Mesendoderm (in vitro differentiated cells): ENCODE measurements at regions not wholly inside any gene's neighbourhood (a gene's known extent, or its start where the extent isn't known, plus 50 kb on each side); places are given as distances from the start of the nearest gene placed in this dataset.

Source experiments
- DNase-seq: peaks from one replicate; pipeline ENCODE4 v3.0.0; 2013
- H2AK5ac ChIP-seq: 2 replicates; pipeline ENCODE4 v1.6.1; 2013; ENCODE audit warnings: low read length, inconsistent platforms
- H2BK120ac ChIP-seq: 2 replicates; pipeline ENCODE4 v1.6.1; 2013; ENCODE audit warnings: low read depth, mild to moderate bottlenecking, low read length, moderate library complexity, mixed read lengths
- H2BK15ac ChIP-seq: replicated peaks from 2 replicates; pipeline ENCODE4 v1.6.1; 2013; ENCODE audit warnings: low read depth, mild to moderate bottlenecking, moderate library complexity
- H2BK5ac ChIP-seq: 2 replicates; pipeline ENCODE4 v1.6.1; 2013; ENCODE audit warnings: low read length, inconsistent platforms
- H3K18ac ChIP-seq: 2 replicates; pipeline ENCODE4 v1.6.1; 2013; ENCODE audit warnings: mild to moderate bottlenecking, low read length, mixed read lengths
- H3K23ac ChIP-seq: one replicate; pipeline ENCODE4 v1.6.1; 2013; ENCODE audit warnings: low read length
- H3K27ac ChIP-seq: 2 replicates; pipeline ENCODE4 v1.5.1; 2013; ENCODE audit warnings: low read depth, mild to moderate bottlenecking, inconsistent platforms, low read length, moderate library complexity
- H3K27me3 ChIP-seq: 2 replicates; pipeline ENCODE4 v1.6.1; 2013; ENCODE audit warnings: low read length, control low read depth, mild to moderate bottlenecking, inconsistent platforms; ENCODE audit not compliant: insufficient read depth, poor library complexity
- H3K36me3 ChIP-seq: 2 replicates; pipeline ENCODE4 v1.6.1; 2013; ENCODE audit warnings: low read length, inconsistent platforms; ENCODE audit not compliant: control insufficient read depth, insufficient read depth
- H3K4ac ChIP-seq: one replicate; pipeline ENCODE4 v1.6.1; 2013; ENCODE audit warnings: low read depth, mild to moderate bottlenecking, low read length, moderate library complexity
- H3K4me1 ChIP-seq: 2 replicates; pipeline ENCODE4 v1.6.1; 2013; ENCODE audit warnings: low read depth, low read length, inconsistent platforms; ENCODE audit not compliant: control insufficient read depth
- H3K4me2 ChIP-seq: 2 replicates; pipeline ENCODE4 v1.6.1; 2013; ENCODE audit warnings: low read length
- H3K4me3 ChIP-seq: 2 replicates; pipeline ENCODE4 v1.5.1; 2013; ENCODE audit warnings: mild to moderate bottlenecking, low read length
- H3K56ac ChIP-seq: one replicate; pipeline ENCODE4 v1.6.1; 2013; ENCODE audit warnings: low read length
- H3K79me1 ChIP-seq: 2 replicates; pipeline ENCODE4 v1.6.1; 2013; ENCODE audit warnings: low read length, inconsistent platforms
- H3K79me2 ChIP-seq: 2 replicates; pipeline ENCODE4 v1.6.1; 2013; ENCODE audit warnings: mild to moderate bottlenecking, low read length; ENCODE audit not compliant: control insufficient read depth, insufficient read depth
- H3K9ac ChIP-seq: 2 replicates; pipeline ENCODE4 v1.6.1; 2013; ENCODE audit warnings: low read length, inconsistent platforms
- H4K5ac ChIP-seq: one replicate; pipeline ENCODE4 v1.6.1; 2013; ENCODE audit warnings: low read length
- H4K8ac ChIP-seq: one replicate; pipeline ENCODE4 v1.6.1; 2013; ENCODE audit warnings: low read depth, mild to moderate bottlenecking, control low read depth, low read length, moderate library complexity
- WGBS: extraction: QIAGEN DNeasy Blood & Tissue Kit; methylation state at CpG from one replicate; pipeline ENCODE4 v1.1.7; 2013; ENCODE audit warnings: low lambda C conversion rate, missing lambda C conversion rate; ENCODE audit not compliant: insufficient coverage; ENCODE audit errors: extremely low coverage; 5-methylcytosine and 5-hydroxymethylcytosine counted together

DNA sequence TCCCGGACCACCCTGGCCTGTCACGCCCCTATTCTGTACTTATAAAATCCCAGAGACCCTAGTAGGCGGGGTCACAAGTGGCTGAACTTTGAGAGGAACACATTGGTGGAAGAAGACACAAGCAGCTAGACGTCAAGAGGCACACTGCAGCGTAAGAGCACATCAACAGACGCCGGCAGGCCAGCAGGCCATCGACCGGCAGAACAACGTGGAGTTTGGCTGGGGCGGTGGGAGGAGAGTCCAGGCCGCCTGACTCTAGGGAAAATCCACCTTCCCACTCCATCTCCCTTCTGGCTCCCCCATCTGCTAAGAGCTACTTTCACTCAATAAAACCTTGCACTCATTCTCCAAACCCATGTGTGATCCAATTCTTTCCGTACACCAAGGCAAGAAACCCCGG is 601.8 kb upstream of the CDH2 start:
- no peaks in the 10 kb centered on the region for H3K79me2 ChIP-seq
- H3K36me3 ChIP-seq, result no peaks in the 10 kb centered on the region
- DNase-seq, result no peak
- no peak overlapping the region for H3K18ac ChIP-seq
- peak overlapping the region; percentile 25 for H3K56ac ChIP-seq
- no peak overlapping the region for H2BK120ac ChIP-seq
- no peak overlapping the region for H3K9ac ChIP-seq
- H4K5ac ChIP-seq, result no peak overlapping the region
- no peak overlapping the region for H2BK5ac ChIP-seq
- H3K4me2 ChIP-seq, result no peak overlapping the region
- H3K27ac ChIP-seq, result no peak overlapping the region
- no peaks in the 10 kb centered on the region for H3K27me3 ChIP-seq
- H4K8ac ChIP-seq, result no peak overlapping the region
- no peaks in the 10 kb centered on the region for H3K79me1 ChIP-seq
- H3K23ac ChIP-seq, result no peak overlapping the region
- H3K4me1 ChIP-seq, result no peaks in the 10 kb centered on the region
- no peak overlapping the region for H2BK15ac ChIP-seq
- H2AK5ac ChIP-seq, result no peak overlapping the region
- no CpG with 5 or more reads among the region's 14 CpGs for WGBS
- H3K4me3 ChIP-seq, result no peak overlapping the region
- H3K4ac ChIP-seq, result no peak overlapping the region

DNA sequence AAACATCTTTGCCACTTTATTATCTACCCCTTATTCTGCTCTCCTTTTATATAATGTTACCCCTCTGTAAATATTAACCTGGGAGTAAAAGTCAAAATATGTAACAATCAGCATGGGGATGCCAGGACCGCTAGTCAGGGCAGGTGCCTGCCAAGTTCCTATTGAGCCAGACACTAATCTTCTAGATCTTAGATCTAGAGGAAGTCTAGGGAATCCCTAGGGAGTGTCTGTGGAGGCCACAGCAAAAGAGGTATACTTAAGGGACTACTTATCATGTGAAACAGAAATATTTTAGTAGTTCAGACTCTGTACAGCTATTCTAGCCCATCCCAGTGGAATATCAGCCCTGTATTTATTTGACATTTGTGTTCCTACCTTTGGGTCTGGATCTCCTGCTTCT is 600.8 kb upstream of the CDH2 start:
- Histone ChIP-seq H3K9ac (no peak overlapping the region), H3K79me2 (no peaks in the 10 kb centered on the region), H2BK5ac (no peak overlapping the region), H3K4me3 (no peak overlapping the region), H3K23ac (no peak overlapping the region), H3K27ac (no peak overlapping the region), H4K8ac (no peak overlapping the region), H4K5ac (no peak overlapping the region), H2AK5ac (no peak overlapping the region), H3K79me1 (no peaks in the 10 kb centered on the region), H3K4me2 (no peak overlapping the region), H3K18ac (no peak overlapping the region), H3K36me3 (no peaks in the 10 kb centered on the region), H2BK120ac (no peak overlapping the region), H3K56ac (no peak overlapping the region), H3K4me1 (no peaks in the 10 kb centered on the region), H3K27me3 (no peaks in the 10 kb centered on the region), H2BK15ac (no peak overlapping the region), H3K4ac (no peak overlapping the region)
- DNase-seq, result no peak
- WGBS, result no CpG with 5 or more reads among the region's 1 CpG

DNA sequence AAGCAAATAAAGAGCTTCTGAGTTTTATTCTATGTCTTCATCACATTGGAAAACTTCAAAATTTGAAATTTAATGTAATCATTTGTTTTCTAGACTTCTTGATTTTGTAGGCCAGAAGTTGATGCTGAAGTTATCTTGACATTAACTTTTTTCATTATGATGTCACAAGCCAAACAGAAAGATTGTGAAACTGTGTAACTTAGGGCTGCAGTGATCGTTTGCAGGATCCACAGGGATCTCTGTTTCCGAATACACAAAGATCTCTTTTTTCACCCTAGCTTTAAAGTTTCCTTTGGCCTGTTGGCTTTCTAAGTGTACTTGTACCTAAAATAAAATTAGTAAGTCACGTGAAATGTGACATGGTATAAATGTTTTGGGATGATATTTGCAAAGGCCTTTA is 594.9 kb upstream of the CDH2 start:
- no peak overlapping the region for H3K27ac ChIP-seq
- no peaks in the 10 kb centered on the region for H3K27me3 ChIP-seq
- no peaks in the 10 kb centered on the region for H3K4me1 ChIP-seq
- no peak overlapping the region for H2AK5ac ChIP-seq
- WGBS, result no CpG with 5 or more reads among the region's 3 CpGs
- no peak overlapping the region for H3K18ac ChIP-seq
- no peak overlapping the region for H3K9ac ChIP-seq
- no peak overlapping the region for H2BK5ac ChIP-seq
- H3K36me3 ChIP-seq, result no peaks in the 10 kb centered on the region
- H3K79me1 ChIP-seq, result no peaks in the 10 kb centered on the region
- H3K79me2 ChIP-seq, result no peaks in the 10 kb centered on the region
- no peak overlapping the region for H4K5ac ChIP-seq
- no peak overlapping the region for H3K4me3 ChIP-seq
- peak; percentile 18 for DNase-seq
- H2BK15ac ChIP-seq, result no peak overlapping the region
- no peak overlapping the region for H3K23ac ChIP-seq
- H2BK120ac ChIP-seq, result no peak overlapping the region
- H3K4ac ChIP-seq, result no peak overlapping the region
- no peak overlapping the region for H3K56ac ChIP-seq
- H3K4me2 ChIP-seq, result no peak overlapping the region
- no peak overlapping the region for H4K8ac ChIP-seq

DNA sequence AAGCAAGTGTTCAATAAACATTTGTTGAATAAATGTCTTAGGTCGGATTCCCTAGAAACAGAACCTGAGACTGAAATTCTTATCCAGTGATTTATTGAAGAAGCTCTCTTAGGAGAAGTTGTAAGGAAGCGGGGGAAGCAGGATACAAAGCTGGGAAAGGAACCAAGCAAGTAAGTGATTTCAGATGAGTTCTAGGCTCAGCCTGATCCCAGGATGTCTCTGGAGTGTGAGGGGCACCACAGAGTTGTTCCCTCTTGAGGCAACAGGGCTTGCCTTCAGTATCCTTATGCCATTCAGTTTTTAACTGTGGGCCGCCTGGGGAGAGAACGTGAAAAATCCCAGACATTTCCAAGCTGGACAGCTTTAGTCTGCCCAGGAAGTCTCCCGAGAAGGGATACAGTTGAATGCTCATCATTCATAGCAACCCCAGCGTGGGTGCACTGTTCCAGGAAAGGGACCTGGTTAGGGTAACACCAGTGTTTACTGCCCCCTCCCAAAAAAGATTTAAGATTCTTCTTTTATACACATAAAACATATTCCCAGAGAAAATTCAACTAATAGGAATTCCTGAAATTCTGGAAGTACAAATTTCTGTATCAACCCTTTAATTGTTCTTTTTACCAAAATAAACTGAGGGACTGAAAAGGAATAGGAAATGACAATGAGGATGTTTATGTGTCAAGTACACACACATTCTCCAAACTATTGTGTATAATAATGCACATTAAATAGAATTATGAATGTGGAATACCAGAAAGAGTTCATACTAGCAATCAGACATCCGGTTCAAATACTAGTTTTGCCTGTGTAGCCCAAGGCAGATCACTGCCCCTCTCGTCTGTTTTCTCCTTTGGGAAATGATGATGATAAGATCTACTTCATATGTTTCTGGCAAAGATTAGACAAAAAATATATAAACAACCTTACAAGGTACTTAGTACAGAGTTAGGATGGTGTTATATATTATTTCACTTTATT is 592.1 kb upstream of the CDH2 start:
- H3K79me2 ChIP-seq, result no peaks in the 10 kb centered on the region
- H2BK15ac ChIP-seq, result no peak overlapping the region
- H4K8ac ChIP-seq, result no peak overlapping the region
- no peaks in the 10 kb centered on the region for H3K4me1 ChIP-seq
- no peak overlapping the region for H3K56ac ChIP-seq
- no peak overlapping the region for H2BK5ac ChIP-seq
- H3K18ac ChIP-seq, result no peak overlapping the region
- no peak overlapping the region for H3K23ac ChIP-seq
- H2AK5ac ChIP-seq, result no peak overlapping the region
- H3K27ac ChIP-seq, result no peak overlapping the region
- no peak overlapping the region for H3K4me3 ChIP-seq
- no peak overlapping the region for H2BK120ac ChIP-seq
- H3K4ac ChIP-seq, result no peak overlapping the region
- DNase-seq, result no peak
- no peak overlapping the region for H3K4me2 ChIP-seq
- H3K9ac ChIP-seq, result no peak overlapping the region
- no CpG with 5 or more reads among the region's 8 CpGs for WGBS
- H4K5ac ChIP-seq, result no peak overlapping the region
- no peaks in the 10 kb centered on the region for H3K36me3 ChIP-seq
- no peaks in the 10 kb centered on the region for H3K27me3 ChIP-seq
- no peaks in the 10 kb centered on the region for H3K79me1 ChIP-seq

DNA sequence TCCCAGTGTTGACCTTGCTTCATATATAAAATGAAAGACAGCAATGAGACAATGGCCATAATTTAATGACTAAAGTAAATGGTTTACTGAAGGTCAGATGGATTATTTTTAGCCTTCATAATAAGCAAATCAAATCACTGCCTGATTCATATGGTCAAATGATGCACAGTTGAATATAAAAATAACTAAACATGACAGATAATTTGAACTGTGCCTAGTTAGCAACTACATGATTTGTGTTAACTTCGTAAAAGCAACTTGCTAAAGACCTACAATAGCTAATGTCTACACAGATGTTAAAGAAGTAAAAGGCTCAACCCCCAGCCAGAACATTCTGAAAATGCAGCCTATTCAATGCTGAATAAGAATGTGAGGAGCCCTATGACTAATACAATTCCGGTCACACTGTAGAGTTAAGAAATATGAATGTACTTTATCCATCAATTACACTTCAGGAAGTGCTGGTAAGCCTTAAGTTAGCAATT is 590.8 kb upstream of the CDH2 start:
- Histone ChIP-seq H2BK15ac (no peak overlapping the region), H2AK5ac (no peak overlapping the region), H3K18ac (no peak overlapping the region), H3K4me3 (no peak overlapping the region), H3K27ac (no peak overlapping the region), H3K56ac (no peak overlapping the region), H3K36me3 (no peaks in the 10 kb centered on the region), H3K27me3 (no peaks in the 10 kb centered on the region), H3K79me1 (no peaks in the 10 kb centered on the region), H3K79me2 (no peaks in the 10 kb centered on the region), H2BK5ac (no peak overlapping the region), H3K4me2 (no peak overlapping the region), H3K9ac (no peak overlapping the region), H2BK120ac (no peak overlapping the region), H3K4me1 (no peaks in the 10 kb centered on the region), H3K4ac (no peak overlapping the region), H4K8ac (no peak overlapping the region), H4K5ac (no peak overlapping the region), H3K23ac (no peak overlapping the region)
- no CpG with 5 or more reads among the region's 2 CpGs for WGBS
- DNase-seq, result no peak
